A673 (cell line): ENCODE measurements at regions not wholly inside any gene's neighbourhood (a gene's known extent, or its start where the extent isn't known, plus 50 kb on each side); places are given as distances from the start of the nearest gene placed in this dataset.

Experiments
- BruUV-seq: library from RNA; stranded (reverse); fragments of 400-500 nt; replicated peaks from 2 replicates; lab custom pipeline; 2021; lab: Mats Ljungman, UMichigan
- CTCF ChIA-PET: fragments of 300-600 bp; sonication (Branson Sonifier 250); formaldehyde crosslinking; loops from one replicate; lab custom pipeline; 2022; ENCODE audit warnings: antibody characterized with exemption; lab: Charles Lee
- POLR2A ChIA-PET: fragments of 300-600 bp; sonication (Branson Sonifier 250); formaldehyde crosslinking; loops from one replicate; lab custom pipeline; 2022; ENCODE audit warnings: antibody characterized with exemption; ENCODE audit not compliant: low non-redundant PET; lab: Charles Lee
- DNase-seq: peaks from one replicate; pipeline ENCODE4 v3.0.0-alpha.2; 2015; ENCODE audit warnings: low spot score
- H3K27ac ChIP-seq: fragments of 200-600 bp; sonication (generic); 2 replicates; pipeline ENCODE4 v1.5.1; 2016; ENCODE audit warnings: mixed run types, low read depth, mild to moderate bottlenecking, mixed read lengths, antibody characterized with exemption, low read length; ENCODE audit not compliant: poor library complexity, severe bottlenecking
- H3K27me3 ChIP-seq: fragments of 200-600 bp; sonication (generic); replicated peaks from 2 replicates; pipeline ENCODE4 v1.6.1; 2017; ENCODE audit warnings: mixed run types, low read depth, mild to moderate bottlenecking, mixed read lengths, antibody characterized with exemption, low read length; ENCODE audit not compliant: insufficient read depth, poor library complexity
- H3K36me3 ChIP-seq: fragments of 200-600 bp; sonication (generic); 2 replicates; pipeline ENCODE4 v1.6.1; 2016; ENCODE audit warnings: mixed run types, mild to moderate bottlenecking, mixed read lengths, antibody characterized with exemption, low read length; ENCODE audit not compliant: insufficient read depth, poor library complexity, severe bottlenecking
- H3K4me1 ChIP-seq: fragments of 200-600 bp; sonication (generic); 2 replicates; pipeline ENCODE4 v1.6.1; 2017; ENCODE audit warnings: mixed run types, mild to moderate bottlenecking, mixed read lengths, antibody characterized with exemption, low read length; ENCODE audit not compliant: insufficient read depth, poor library complexity, severe bottlenecking
- H3K4me3 ChIP-seq: fragments of 200-600 bp; sonication (generic); 2 replicates; pipeline ENCODE4 v1.5.1; 2016; ENCODE audit warnings: low read depth, mixed run types, mild to moderate bottlenecking, mixed read lengths, low read length; ENCODE audit not compliant: poor library complexity, severe bottlenecking
- H3K9me3 ChIP-seq: fragments of 200-600 bp; sonication (generic); 2 replicates; pipeline ENCODE4 v1.6.1; 2016; ENCODE audit warnings: mixed run types, low read depth, mild to moderate bottlenecking, mixed read lengths, antibody characterized with exemption, low read length; ENCODE audit not compliant: poor library complexity, severe bottlenecking
- EZH2 ChIP-seq: fragments of 200-600 bp; sonication (generic); IDR thresholded peaks from 2 replicates; pipeline ENCODE4 v1.6.1; 2017; ENCODE audit warnings: borderline replicate concordance, low read depth, mild to moderate bottlenecking, mixed read lengths, antibody characterized with exemption, low read length; ENCODE audit not compliant: poor library complexity, severe bottlenecking
- intact Hi-C: fragments of 100-400 bp; cut with micrococcal nuclease; formaldehyde crosslinking; loops from one replicate; pipeline ENCODE4 v1.10.0; 2022; ENCODE audit not compliant: unreplicated experiment
- TF ChIP-seq, protein P1 (sequence below): fragments of 300-800, 200-600 bp; sonication (generic); conservative IDR thresholded peaks from 2 replicates; pipeline ENCODE4 v1.5.1; 2017; ENCODE audit warnings: low read depth, mild to moderate bottlenecking, antibody characterized with exemption, low read length, moderate library complexity, mixed read lengths

DNA sequence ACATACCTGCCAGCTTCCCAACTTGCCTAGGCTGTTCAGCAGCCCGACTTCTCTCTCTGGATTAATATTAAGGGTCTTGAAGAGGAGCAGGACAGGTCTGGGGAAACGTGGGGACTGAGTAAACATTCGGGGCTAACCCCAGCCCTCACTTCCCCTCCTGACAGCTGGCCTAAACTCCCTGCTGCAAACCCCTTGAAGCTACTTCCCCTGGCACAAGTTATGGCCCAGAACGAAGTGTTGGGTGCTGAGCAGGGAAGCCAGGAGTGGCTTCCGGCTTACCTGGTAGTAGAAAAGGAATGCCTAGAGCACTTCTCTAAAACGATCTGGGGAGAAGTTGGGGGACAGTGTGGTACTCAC lies 200.0 kb downstream of the BCOR start:
- Histone ChIP-seq H3K36me3 (no peaks in the 10 kb centered on the region), H3K9me3 (no peaks in the 10 kb centered on the region), H3K27me3 (no peaks in the 10 kb centered on the region), H3K27ac (no peak overlapping the region), H3K4me1 (peaks cover 46% of the 10 kb centered on the region), H3K4me3 (no peak overlapping the region)
- no peak for DNase-seq
- intact Hi-C loops = no loop called here
- TF ChIP-seq, protein P1, sequence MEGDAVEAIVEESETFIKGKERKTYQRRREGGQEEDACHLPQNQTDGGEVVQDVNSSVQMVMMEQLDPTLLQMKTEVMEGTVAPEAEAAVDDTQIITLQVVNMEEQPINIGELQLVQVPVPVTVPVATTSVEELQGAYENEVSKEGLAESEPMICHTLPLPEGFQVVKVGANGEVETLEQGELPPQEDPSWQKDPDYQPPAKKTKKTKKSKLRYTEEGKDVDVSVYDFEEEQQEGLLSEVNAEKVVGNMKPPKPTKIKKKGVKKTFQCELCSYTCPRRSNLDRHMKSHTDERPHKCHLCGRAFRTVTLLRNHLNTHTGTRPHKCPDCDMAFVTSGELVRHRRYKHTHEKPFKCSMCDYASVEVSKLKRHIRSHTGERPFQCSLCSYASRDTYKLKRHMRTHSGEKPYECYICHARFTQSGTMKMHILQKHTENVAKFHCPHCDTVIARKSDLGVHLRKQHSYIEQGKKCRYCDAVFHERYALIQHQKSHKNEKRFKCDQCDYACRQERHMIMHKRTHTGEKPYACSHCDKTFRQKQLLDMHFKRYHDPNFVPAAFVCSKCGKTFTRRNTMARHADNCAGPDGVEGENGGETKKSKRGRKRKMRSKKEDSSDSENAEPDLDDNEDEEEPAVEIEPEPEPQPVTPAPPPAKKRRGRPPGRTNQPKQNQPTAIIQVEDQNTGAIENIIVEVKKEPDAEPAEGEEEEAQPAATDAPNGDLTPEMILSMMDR = no peak
- TF ChIP-seq EZH2 = no peak
- ChIA-PET CTCF (no interaction called here), POLR2A (no interaction called here)
- no TSS peak for BruUV-seq

DNA sequence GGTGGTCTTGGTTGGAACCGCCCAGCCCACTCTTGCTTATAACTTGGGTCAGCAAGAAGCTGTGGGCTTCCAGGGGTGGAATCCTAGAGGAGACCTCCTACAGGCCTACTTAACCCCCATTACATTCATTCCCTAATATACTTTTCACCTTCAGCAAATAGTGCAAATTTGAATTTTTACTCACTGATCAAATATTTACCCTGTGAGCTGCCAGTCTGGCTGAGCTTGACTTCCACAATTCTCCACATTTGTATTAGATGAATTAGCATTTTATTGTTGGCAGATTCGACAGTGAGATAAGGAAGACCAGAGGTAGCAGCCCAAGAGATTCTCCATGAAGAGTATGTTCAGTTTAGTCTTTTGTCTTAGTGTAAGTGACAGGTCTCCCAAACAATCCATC lies 199.6 kb downstream of the BCOR start:
- CTCF ChIA-PET = no interaction called here
- Histone ChIP-seq H3K27ac (no peak overlapping the region), H3K27me3 (no peaks in the 10 kb centered on the region), H3K9me3 (no peaks in the 10 kb centered on the region), H3K4me3 (no peak overlapping the region), H3K36me3 (no peaks in the 10 kb centered on the region), H3K4me1 (peaks cover 46% of the 10 kb centered on the region)
- DNase-seq = no peak
- intact Hi-C loops = no loop called here
- POLR2A ChIA-PET = no interaction called here
- no peak for TF ChIP-seq EZH2
- TF ChIP-seq, protein P1 = no peak
- no TSS peak for BruUV-seq

DNA sequence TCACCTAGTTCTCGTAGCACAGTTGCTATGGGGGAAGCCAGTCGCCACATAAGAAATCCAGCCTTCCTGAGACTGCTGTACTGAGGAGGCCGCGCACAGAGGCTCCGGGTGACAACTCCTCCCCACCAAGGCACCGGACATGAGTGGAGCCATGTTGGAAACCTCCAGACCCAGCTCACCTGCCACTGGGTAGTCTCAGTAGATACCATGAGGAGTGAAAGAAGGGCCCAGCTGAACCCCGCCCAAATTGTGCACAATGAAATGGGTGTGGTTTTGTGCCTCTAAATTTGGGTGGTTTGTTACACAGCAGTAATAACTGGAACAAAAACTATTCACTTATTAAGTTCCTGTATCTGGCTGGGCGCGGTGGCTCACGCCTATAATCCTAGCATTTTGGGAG lies 198.7 kb downstream of the BCOR start:
- ChIA-PET POLR2A (no interaction called here), CTCF (no interaction called here)
- Histone ChIP-seq H3K4me1 (peaks cover 45% of the 10 kb centered on the region), H3K36me3 (no peaks in the 10 kb centered on the region), H3K27ac (no peak overlapping the region), H3K4me3 (no peak overlapping the region), H3K9me3 (no peaks in the 10 kb centered on the region), H3K27me3 (no peaks in the 10 kb centered on the region)
- DNase-seq = no peak
- no peak for TF ChIP-seq EZH2
- TF ChIP-seq, protein P1 = no peak
- no TSS peak for BruUV-seq
- intact Hi-C loops = no loop called here
